ENCODE measurements at regions not wholly inside any gene's neighbourhood (a gene's known extent, or its start where the extent isn't known, plus 50 kb on each side); places are given as distances from the start of the nearest gene placed in this dataset.

DNA sequence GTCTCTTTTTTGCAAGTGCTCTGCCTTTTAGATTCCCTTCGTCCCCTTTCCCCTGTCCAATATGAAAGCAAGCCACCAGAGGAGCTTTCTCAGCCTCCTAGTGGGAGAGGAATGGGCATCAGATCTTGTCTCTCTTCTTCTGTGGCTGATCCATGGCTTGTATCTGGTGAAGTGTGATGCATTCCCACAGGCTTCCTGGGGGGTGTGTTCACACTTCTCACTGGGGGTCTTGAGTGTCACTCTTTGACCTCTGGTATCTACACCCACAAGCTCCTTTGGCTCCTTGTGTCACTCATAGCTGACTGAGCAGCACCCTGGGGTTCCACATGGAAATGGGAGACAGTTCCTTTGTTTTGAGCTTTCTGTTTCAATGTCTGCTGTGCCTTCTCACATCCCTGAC is 411.5 kb downstream of the GADD45G start:
- DNase-seq (ENCODE audit: missing footprints) (no peak), ATAC-seq (no peak)
- intact Hi-C loops (cut with DNase I), result no loop called here

DNA sequence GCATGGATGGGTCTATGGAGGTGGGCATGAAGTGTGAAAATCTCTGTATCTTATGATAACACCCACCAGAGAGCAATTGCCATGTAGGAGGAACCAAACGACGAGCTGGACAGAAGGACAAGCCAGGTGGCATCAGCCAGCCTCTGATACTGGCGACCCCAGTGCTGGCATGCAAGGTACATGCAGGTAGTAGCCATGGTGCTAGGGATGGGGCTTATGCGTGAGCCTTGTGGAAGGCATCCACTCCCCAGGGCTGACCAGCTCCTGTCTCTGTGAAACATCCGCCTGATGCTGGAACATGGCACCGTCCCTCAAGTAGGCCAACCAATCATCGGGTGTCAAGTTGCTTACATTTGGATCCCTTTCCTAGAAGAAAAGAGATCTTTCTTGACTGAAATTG is 412.9 kb downstream of the GADD45G start:
- DNase-seq (ENCODE audit: missing footprints), result no peak
- ATAC-seq, result no peak
- intact Hi-C loops (cut with DNase I), result no loop called here

DNA sequence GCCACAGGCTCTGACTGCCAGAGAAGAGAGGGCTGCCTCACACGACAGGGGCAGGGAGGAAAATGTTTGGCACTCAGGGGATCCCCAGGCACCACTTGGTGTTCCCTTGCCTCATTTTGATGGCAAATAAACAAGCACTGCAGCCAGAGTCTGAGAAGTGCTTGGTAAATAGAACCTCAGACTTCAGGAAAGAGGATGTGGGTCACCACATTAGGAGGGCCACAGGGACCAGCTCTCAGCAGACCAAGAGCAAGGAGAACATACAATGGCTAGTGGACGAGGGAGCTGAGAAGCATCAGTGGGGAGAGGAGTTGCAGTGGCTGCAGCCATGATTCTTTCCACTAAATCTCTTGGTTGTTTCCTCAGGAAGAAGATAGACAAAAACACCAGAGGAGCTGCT is 413.9 kb downstream of the GADD45G start:
- intact Hi-C loops (cut with DNase I), result no loop called here
- no peak for ATAC-seq
- no peak for DNase-seq (ENCODE audit: missing footprints)

DNA sequence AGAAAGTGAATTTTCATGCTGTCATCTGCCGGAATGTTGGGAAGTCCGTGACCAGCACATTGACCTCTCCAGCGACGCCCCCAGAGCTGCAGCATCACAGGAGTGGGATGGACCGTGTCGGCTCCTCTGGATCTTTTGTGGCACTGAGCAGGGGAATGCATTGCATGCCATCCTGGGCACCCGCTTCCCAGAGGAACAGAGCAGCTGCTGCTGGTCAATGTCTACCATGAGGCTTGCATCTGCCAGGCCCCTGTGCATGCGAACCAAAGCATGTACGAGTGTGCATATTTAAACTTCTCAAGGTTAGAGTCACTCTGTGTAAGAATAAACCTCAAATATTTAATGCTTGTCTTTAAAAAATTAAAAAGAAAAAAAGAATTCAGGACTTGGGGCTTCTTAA is 414.8 kb downstream of the GADD45G start:
- intact Hi-C loops (cut with DNase I), result no loop called here
- DNase-seq (ENCODE audit: missing footprints) (no peak), ATAC-seq (no peak)

DNA sequence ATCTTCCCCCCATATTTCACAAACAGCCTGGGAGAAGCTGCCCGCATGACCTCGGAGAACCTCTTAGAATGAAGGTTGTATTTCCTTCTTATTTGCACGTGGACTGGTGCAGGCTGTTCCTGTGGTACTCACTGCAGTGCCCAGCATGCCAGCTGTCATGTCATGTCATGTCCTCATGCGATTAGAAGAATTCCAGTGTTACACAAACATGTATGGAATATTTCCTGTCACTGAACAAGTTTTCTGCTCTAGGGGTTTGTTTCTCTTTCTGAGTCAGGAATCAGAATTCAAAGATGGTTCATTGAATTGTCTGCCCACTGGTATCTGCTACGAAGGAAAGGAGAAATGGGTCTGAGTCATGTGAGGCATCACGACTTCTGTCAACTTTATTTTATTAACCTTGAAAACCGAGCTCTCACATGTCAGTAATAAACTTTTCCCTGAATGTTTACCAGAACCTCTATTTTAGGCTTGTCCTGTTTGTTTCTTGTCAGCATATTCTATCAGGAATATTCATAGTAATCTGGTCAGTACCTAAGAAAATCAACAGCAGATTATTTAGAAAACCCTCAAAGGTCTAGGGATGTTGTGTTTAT is 415.6 kb downstream of the GADD45G start:
- DNase-seq (ENCODE audit: missing footprints) (no peak), ATAC-seq (no peak)
- intact Hi-C loops (cut with DNase I), result no loop called here

DNA sequence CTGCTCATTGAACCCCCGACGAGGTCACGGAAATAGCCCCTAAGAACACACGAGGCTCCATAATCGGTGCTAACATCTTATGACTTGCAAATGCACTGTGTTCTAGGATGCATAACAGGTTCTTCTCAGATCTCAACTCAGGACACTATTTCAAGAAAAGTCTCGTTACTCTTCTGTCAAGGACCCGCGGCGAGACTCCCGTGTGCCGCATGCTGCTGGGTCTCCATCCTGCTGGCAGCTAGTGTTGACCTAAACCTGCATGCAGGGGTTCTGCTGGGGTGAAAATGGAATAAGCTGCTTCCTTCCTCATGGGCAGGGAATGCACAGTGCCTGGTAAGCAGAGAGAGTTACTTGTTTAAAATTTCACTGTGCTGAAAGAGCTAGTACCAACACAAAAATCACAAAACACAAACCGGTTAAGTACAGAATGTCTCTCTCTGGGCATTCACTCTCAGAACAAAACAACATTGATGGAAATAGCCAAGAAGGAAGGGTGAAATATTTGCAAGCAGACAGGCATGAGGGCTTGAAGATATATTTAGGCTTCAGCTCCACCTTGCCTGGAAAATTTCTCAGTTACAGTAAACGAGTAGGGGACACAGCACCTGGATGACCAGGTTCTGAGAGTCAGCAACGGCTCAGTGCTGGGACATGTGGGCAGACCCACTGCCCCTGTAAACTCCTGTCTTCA is 416.5 kb downstream of the GADD45G start:
- no peak for ATAC-seq
- no peak for DNase-seq (ENCODE audit: missing footprints)
- intact Hi-C loops (cut with DNase I), result no loop called here

DNA sequence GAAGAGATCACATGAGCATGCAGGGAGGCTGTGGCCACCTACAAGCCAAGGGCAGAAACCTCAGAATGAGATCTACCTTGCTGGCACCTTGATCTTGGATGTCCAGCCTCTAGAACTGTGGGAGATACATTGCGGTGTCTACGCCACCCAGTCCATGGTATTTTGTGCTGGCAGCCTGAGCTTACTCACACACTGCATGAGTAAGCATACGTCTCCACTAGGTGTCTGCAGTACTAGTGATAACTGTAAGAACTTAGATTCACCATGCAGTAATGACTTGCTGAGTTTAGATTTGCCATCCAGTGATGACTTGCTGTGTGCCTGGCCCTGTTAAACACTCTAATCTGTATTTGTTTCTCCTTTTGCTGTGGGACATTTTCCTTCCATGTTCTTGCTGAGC is 417.7 kb downstream of the GADD45G start:
- intact Hi-C loops (cut with DNase I), result no loop called here
- ATAC-seq (no peak), DNase-seq (ENCODE audit: missing footprints) (no peak)

DNA sequence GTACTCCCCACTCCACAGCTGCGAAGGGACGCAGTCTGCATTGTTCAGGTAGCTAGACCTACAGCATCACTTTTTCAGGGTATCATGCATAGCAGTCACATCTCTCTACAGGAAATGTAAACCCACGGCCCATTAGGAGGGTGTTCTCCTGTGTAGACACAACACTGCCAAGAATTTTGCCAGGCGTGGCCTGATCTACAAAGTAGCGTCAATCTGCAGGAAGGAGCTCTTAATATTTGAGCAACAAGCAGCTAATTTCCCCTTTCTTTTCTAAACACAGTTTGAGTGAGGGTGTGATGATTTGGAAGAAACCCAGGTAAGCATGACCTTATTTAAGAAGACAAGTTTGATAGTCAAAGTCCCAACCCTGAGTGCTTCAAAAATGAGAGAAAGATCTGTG is 419.0 kb downstream of the GADD45G start:
- DNase-seq (ENCODE audit: missing footprints) (no peak), ATAC-seq (no peak)
- intact Hi-C loops (cut with DNase I), result no loop called here

DNA sequence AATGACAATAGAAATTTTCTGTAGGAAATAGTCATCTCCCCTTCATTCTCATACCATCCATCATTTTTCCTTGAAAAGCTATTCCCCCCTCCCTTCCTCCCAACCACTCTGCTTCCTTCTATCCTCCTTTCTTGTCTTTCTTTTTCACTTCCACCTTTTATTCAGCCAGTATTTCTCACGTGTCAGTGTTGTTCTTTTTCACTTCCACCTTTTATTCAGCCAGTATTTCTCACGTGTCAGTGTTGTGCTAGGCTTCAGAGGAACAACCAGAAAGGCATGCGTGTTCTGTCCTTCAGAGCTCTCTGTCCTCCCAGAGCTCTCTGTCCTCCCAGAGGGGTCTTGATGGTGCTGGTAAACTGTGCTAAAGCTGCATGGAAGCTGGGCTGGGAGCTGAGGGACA is 419.6 kb downstream of the GADD45G start:
- ATAC-seq, result peak; percentile 57
- intact Hi-C loops (cut with DNase I), result no loop called here
- DNase-seq (ENCODE audit: missing footprints), result no peak

DNA sequence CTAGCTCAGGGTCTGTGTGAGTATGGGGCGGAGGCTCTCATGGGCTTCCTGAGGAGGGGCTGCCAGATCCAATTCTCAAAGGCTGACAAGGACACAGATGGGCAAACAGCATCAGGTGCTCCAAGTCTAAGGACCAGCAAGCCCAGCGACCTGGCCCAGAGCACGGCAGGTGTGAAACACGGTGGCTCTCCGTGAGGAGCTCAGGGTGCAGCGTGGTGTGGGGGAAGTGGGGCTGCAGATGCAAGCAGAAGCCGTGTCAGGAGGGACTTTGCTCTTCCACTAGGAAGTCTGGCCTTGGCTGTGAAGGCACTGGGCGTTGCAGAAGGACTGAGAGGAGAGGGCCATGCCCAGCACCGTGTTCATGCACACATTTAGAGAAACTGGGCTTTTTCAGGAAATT is 420.0 kb downstream of the GADD45G start:
- intact Hi-C loops (cut with DNase I), result no loop called here
- DNase-seq (ENCODE audit: missing footprints) (no peak), ATAC-seq (peak; percentile 48)

DNA sequence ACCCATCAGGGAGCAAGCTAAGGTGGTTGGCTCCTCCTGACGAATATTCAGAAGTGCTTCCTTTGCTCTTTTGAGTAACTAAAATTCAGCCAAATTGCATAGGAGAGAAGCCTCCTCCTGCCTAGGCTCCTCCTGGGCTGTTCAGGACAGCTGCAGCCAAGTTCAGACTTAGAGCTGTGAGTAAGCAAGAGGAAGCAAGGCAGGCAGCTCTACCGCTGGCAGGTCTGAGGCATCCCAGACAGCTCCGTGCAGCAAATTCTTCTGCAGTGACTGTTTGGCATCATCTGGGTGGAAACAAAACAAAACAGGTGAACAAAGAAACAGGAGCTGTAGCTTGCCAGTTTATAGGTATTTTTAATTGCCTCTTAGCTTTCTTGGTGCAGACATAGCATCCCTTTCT is 421.0 kb downstream of the GADD45G start:
- DNase-seq (ENCODE audit: missing footprints) (no peak), ATAC-seq (peak; percentile 53)
- intact Hi-C loops (cut with DNase I), result no loop called here

DNA sequence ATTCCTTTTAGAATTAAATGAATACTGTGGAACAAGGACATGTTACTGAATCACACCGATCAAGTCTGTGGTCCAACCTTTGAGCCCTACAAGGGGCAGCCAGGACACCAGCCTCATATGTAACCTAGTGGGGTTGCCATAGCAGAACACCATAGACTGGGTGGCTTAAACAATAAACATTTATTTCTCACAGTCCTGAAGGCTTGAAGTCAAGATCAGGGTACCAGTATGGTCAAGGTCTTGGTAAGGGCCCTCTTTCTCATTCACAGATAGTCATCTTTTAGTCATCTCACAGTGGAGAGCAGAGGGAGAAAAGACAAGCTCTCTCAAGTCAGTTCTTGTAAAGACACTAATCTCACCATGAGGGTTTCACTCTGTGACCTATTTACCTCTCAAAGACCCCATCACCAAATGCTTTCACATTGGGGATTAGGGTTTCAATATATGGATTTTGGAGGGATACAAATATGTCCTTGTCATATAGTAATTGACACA is 422.5 kb downstream of the GADD45G start:
- ATAC-seq (no peak), DNase-seq (ENCODE audit: missing footprints) (no peak)
- intact Hi-C loops (cut with DNase I), result no loop called here

DNA sequence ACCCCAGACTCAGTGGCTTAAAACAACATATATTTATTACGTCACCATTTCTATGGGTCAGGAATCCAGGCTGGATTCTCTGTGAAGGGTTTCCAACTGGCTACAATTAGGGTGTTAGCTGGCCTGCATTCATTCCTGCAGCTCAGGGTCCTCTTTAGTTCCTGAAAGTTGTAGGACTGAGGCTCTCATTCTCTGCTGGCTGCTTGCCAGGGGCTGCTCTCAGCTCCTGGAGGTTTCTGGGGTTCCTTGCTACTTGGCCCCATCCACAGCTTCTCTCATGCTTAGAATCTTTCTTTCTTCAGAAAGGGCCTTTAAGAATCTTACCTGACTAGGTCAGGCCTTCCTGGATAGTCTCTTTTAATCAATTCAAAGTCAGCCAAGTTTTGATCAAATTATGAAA is 424.6 kb downstream of the GADD45G start:
- intact Hi-C loops (cut with DNase I), result no loop called here
- ATAC-seq (no peak), DNase-seq (ENCODE audit: missing footprints) (no peak)

DNA sequence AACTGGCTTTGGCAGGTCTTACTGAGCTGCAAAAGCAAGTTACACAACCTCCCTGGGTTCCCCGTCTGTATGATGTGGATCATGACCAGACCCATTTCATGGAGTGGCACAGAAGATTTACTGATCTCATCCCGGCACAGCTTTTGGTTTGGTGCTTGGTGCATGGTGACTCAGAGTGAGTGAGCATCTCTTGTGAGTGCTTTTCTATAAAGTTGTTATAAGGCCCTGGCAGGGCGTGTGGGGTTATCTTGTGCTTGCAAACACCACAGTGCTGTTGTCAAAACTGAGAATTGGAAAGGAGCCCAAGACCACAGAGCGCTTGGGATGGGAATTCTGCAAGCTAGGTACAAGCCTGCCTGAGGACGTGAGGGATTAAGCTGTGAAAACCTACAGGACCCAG is 425.2 kb downstream of the GADD45G start:
- DNase-seq (ENCODE audit: missing footprints) (no peak), ATAC-seq (no peak)
- intact Hi-C loops (cut with DNase I), result no loop called here

DNA sequence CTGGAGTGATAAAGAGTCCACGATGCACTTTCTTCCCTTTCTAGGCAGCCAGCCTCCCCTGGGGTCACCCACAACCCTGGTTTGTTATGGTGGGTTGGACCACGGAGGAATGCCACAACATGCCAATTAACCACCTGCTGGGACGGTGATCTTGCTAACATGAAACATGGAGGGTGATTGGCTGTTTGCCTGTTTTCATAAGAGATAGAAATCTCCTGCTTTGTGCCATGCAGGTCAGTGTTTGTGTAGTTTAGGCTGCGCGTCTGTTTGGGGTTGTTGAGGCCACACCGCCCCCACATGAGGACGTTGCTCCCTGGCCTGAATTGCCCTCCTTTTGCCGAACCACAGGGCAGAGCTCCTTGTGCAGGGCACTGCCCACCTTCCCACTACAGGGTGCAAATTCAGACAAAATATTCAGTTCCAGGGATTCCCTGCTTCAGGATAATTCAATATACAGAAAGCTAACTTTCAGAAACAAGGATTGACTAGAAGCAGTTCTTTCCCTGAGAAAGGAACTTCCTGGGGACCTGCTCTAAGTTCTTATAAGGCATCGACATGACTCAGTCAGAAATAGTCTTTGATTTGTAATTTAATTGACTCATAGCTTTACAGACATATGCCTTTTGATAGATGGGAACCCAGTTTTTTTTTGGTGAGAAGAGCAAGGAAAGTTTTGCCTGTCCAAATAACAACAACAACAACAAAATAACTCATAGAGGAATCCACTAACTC is 427.6 kb downstream of the GADD45G start:
- DNase-seq (ENCODE audit: missing footprints), result no peak
- intact Hi-C loops (cut with DNase I), result no loop called here
- no peak for ATAC-seq

DNA sequence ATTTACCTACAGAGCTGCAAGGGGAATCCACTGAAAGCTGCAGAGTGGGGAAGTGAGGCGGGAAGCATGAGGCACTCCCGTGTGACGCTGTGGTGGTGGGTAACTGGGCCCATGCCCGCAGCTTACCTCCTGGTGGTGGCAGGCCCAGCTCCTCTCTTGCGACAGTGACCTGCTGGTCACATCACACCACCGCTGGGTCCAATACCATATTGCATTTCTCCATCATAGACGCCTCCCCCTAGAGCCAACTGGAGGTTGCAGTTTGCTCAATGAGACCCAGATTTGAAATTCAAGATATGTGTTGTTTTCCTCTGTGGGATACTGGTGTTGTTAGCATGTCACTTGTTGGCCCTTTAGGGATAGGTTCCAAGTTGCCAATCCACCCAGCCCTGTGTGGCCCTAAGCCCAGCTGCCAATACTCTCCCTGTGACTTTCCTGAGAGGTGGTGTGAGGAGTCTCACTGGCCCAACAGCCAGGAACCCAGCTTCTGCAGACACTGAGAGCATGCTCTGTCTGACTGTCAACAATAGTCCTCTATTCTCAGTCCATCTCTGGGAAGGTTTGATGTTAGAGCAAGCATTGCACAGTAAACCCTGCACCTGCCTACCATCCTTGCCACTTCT is 428.3 kb downstream of the GADD45G start:
- ATAC-seq (no peak), DNase-seq (ENCODE audit: missing footprints) (no peak)
- intact Hi-C loops (cut with DNase I), result no loop called here

DNA sequence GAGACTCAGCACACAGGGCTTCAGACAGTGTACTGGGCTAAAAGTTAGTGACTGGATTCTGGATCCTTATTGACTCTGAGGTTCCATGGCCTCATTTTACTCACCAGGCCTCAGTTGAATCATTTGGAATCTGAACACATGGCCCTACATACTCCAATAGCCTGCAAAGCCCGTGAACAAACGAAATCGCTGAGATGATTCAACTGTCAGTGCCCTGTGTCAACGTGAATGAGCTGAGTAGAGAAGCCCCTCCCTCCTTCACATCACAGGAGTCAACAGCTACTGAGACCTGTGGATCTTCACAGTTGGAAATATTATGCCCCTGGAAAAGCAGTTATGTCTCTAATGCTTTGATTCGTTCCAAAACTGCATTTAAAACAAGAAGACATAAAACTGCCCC is 429.3 kb downstream of the GADD45G start:
- DNase-seq (ENCODE audit: missing footprints) (no peak), ATAC-seq (no peak)
- intact Hi-C loops (cut with DNase I), result no loop called here

DNA sequence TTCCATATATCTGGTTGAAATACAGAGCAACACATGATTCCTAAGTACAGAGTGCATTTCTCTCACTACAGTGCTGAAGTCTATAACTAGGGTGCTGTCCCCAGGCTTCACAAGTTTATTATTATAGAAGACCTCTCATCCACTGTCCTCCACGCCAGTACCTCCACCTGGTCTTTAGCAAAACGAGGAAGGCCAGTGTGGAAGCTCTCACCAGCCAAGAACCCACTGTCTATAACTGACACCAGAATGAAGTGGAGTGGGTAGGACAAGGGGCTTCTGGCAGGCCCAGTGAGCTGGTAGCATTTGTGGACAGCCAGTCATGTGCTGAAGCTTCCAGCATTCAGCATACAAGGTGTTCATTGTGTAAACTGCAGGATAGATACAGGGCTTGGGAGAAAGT is 430.7 kb downstream of the GADD45G start:
- intact Hi-C loops (cut with DNase I), result no loop called here
- no peak for ATAC-seq
- no peak for DNase-seq (ENCODE audit: missing footprints)

DNA sequence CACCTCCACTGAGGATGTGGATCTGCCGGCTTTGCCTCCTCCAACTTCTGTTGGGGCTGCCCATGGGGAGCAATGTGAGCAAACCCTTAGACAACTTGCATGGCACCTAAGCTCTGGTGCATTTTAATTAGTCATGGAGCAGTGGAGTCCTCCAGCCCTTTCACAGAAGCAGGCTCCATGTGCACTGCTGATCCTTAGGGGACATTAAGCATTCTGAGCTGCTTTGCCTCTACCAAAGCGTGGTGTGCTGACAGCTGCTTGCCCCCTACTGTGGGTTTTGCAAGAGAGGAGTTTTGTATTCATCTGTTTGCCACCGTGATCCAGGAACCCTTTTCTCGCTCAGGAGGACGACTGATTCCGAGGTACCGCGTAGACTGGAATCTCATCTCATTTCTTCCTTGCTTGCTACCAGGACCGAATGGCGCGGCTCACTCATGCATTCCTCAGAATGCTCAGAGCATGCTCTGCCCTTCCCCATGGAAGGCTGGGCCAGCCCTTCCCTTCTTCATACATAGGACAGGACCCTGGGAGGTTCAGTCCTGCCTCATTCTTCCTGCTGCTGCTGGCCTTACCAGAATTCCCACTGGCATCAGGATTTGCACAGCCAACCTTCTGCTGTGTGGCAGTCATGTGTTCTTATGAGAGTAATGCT is 432.5 kb downstream of the GADD45G start:
- intact Hi-C loops (cut with DNase I), result no loop called here
- no peak for ATAC-seq

More for the DNA sequence above, 432.5 kb downstream of the GADD45G start:
- DNase-seq (ENCODE audit: missing footprints), result no peak
